ENCODE measurements at regions not wholly inside any gene's neighbourhood (a gene's known extent, or its start where the extent isn't known, plus 50 kb on each side); places are given as distances from the start of the nearest gene placed in this dataset.

GRCh38 chr2:239905884-239906654 is 119.1 kb downstream of the NDUFA10 start:
- Histone ChIP-seq H3K36me3 (ENCODE audit: control insufficient read depth, insufficient read depth, low read length) (no peaks in the 10 kb centered on the region), H3K27me3 (ENCODE audit: control insufficient read depth, insufficient read depth, low read length) (no peaks in the 10 kb centered on the region), H3K9me3 (ENCODE audit: control insufficient read depth, insufficient read depth, low read length) (no peaks in the 10 kb centered on the region), H3K4me3 (ENCODE audit: low read depth, low read length) (no peak overlapping the region), H3K4me1 (ENCODE audit: control insufficient read depth, insufficient read depth, low read length) (peaks cover 2% of the 10 kb centered on the region), H3K27ac (ENCODE audit: low read depth, low read length) (no peak overlapping the region)
- DNase-seq (ENCODE audit: low read depth in 4 of 6, low spot score in 6 of 6), result no peak
- 93% methylated on average over 16 of the region's 18 CpGs for WGBS (ENCODE audit: insufficient coverage)

GRCh38 chr2:239905306-239905705 is 119.8 kb downstream of the NDUFA10 start:
- Histone ChIP-seq H3K27ac (ENCODE audit: low read depth, low read length) (no peak overlapping the region), H3K4me3 (ENCODE audit: low read depth, low read length) (no peak overlapping the region), H3K9me3 (ENCODE audit: control insufficient read depth, insufficient read depth, low read length) (no peaks in the 10 kb centered on the region), H3K4me1 (ENCODE audit: control insufficient read depth, insufficient read depth, low read length) (no peaks in the 10 kb centered on the region), H3K27me3 (ENCODE audit: control insufficient read depth, insufficient read depth, low read length) (no peaks in the 10 kb centered on the region), H3K36me3 (ENCODE audit: control insufficient read depth, insufficient read depth, low read length) (no peaks in the 10 kb centered on the region)
- no peak for DNase-seq (ENCODE audit: low read depth in 4 of 6, low spot score in 6 of 6)
- WGBS (ENCODE audit: insufficient coverage), result 96% methylated on average over 19 of the region's 20 CpGs

- H3K27me3 ChIP-seq (ENCODE audit: control insufficient read depth, insufficient read depth, low read length), result no peaks in the 10 kb centered on the region
- H3K4me1 ChIP-seq (ENCODE audit: control insufficient read depth, insufficient read depth, low read length), result no peaks in the 10 kb centered on the region
- H3K27ac ChIP-seq (ENCODE audit: low read depth, low read length), result no peak overlapping the region
- 94% methylated on average over 6 of the region's 6 CpGs for WGBS (ENCODE audit: insufficient coverage)
- no peaks in the 10 kb centered on the region for H3K36me3 ChIP-seq (ENCODE audit: control insufficient read depth, insufficient read depth, low read length)
- H3K9me3 ChIP-seq (ENCODE audit: control insufficient read depth, insufficient read depth, low read length), result no peaks in the 10 kb centered on the region
- no peak for DNase-seq (ENCODE audit: low read depth in 4 of 6, low spot score in 6 of 6)
- H3K4me3 ChIP-seq (ENCODE audit: low read depth, low read length), result no peak overlapping the region
Observed at GRCh38 chr2:239904496-239904895, 120.6 kb downstream of the NDUFA10 start.

- Histone ChIP-seq H3K27ac (ENCODE audit: low read depth, low read length) (no peak overlapping the region), H3K9me3 (ENCODE audit: control insufficient read depth, insufficient read depth, low read length) (no peaks in the 10 kb centered on the region), H3K36me3 (ENCODE audit: control insufficient read depth, insufficient read depth, low read length) (no peaks in the 10 kb centered on the region), H3K27me3 (ENCODE audit: control insufficient read depth, insufficient read depth, low read length) (no peaks in the 10 kb centered on the region), H3K4me3 (ENCODE audit: low read depth, low read length) (no peak overlapping the region), H3K4me1 (ENCODE audit: control insufficient read depth, insufficient read depth, low read length) (no peaks in the 10 kb centered on the region)
- no peak for DNase-seq (ENCODE audit: low read depth in 4 of 6, low spot score in 6 of 6)
- 92% methylated on average over 5 of the region's 6 CpGs for WGBS (ENCODE audit: insufficient coverage)
Observed at GRCh38 chr2:239903803-239904202, 121.3 kb downstream of the NDUFA10 start.

- H3K27me3 ChIP-seq (ENCODE audit: control insufficient read depth, insufficient read depth, low read length), result no peaks in the 10 kb centered on the region
- H3K9me3 ChIP-seq (ENCODE audit: control insufficient read depth, insufficient read depth, low read length), result no peaks in the 10 kb centered on the region
- no peak overlapping the region for H3K27ac ChIP-seq (ENCODE audit: low read depth, low read length)
- DNase-seq (ENCODE audit: low read depth in 4 of 6, low spot score in 6 of 6), result no peak
- 83% methylated on average over 6 of the region's 8 CpGs for WGBS (ENCODE audit: insufficient coverage)
- H3K36me3 ChIP-seq (ENCODE audit: control insufficient read depth, insufficient read depth, low read length), result no peaks in the 10 kb centered on the region
- no peaks in the 10 kb centered on the region for H3K4me1 ChIP-seq (ENCODE audit: control insufficient read depth, insufficient read depth, low read length)
- no peak overlapping the region for H3K4me3 ChIP-seq (ENCODE audit: low read depth, low read length)
Observed at GRCh38 chr2:239903210-239903609, 121.9 kb downstream of the NDUFA10 start.

- no peak overlapping the region for H3K27ac ChIP-seq (ENCODE audit: low read depth, low read length)
- no peaks in the 10 kb centered on the region for H3K9me3 ChIP-seq (ENCODE audit: control insufficient read depth, insufficient read depth, low read length)
- DNase-seq (ENCODE audit: low read depth in 4 of 6, low spot score in 6 of 6), result no peak
- no peak overlapping the region for H3K4me3 ChIP-seq (ENCODE audit: low read depth, low read length)
- H3K27me3 ChIP-seq (ENCODE audit: control insufficient read depth, insufficient read depth, low read length), result no peaks in the 10 kb centered on the region
- no peaks in the 10 kb centered on the region for H3K36me3 ChIP-seq (ENCODE audit: control insufficient read depth, insufficient read depth, low read length)
- H3K4me1 ChIP-seq (ENCODE audit: control insufficient read depth, insufficient read depth, low read length), result no peaks in the 10 kb centered on the region
- 41% methylated on average over 9 of the region's 11 CpGs for WGBS (ENCODE audit: insufficient coverage)
Observed at GRCh38 chr2:239902749-239903201, 122.4 kb downstream of the NDUFA10 start.

GRCh38 chr2:239898292-239898925 is 126.7 kb downstream of the NDUFA10 start:
- 90% methylated on average over 11 of the region's 13 CpGs for WGBS (ENCODE audit: insufficient coverage)
- H3K4me3 ChIP-seq (ENCODE audit: low read depth, low read length), result no peak overlapping the region
- no peaks in the 10 kb centered on the region for H3K36me3 ChIP-seq (ENCODE audit: control insufficient read depth, insufficient read depth, low read length)
- DNase-seq (ENCODE audit: low read depth in 4 of 6, low spot score in 6 of 6), result no peak
- H3K27me3 ChIP-seq (ENCODE audit: control insufficient read depth, insufficient read depth, low read length), result no peaks in the 10 kb centered on the region
- no peaks in the 10 kb centered on the region for H3K4me1 ChIP-seq (ENCODE audit: control insufficient read depth, insufficient read depth, low read length)
- H3K9me3 ChIP-seq (ENCODE audit: control insufficient read depth, insufficient read depth, low read length), result no peaks in the 10 kb centered on the region
- no peak overlapping the region for H3K27ac ChIP-seq (ENCODE audit: low read depth, low read length)

GRCh38 chr2:239897596-239898235 is 127.4 kb downstream of the NDUFA10 start:
- no peak overlapping the region for H3K27ac ChIP-seq (ENCODE audit: low read depth, low read length)

GRCh38 chr2:239896075-239896474 is 129.1 kb downstream of the NDUFA10 start:
- H3K36me3 ChIP-seq (ENCODE audit: control insufficient read depth, insufficient read depth, low read length), result no peaks in the 10 kb centered on the region
- WGBS (ENCODE audit: insufficient coverage), result 43% methylated on average over 8 of the region's 8 CpGs
- H3K27ac ChIP-seq (ENCODE audit: low read depth, low read length), result no peak overlapping the region
- DNase-seq (ENCODE audit: low read depth in 4 of 6, low spot score in 6 of 6), result no peak
- H3K4me3 ChIP-seq (ENCODE audit: low read depth, low read length), result no peak overlapping the region
- H3K4me1 ChIP-seq (ENCODE audit: control insufficient read depth, insufficient read depth, low read length), result no peaks in the 10 kb centered on the region
- H3K9me3 ChIP-seq (ENCODE audit: control insufficient read depth, insufficient read depth, low read length), result no peaks in the 10 kb centered on the region
- no peaks in the 10 kb centered on the region for H3K27me3 ChIP-seq (ENCODE audit: control insufficient read depth, insufficient read depth, low read length)

More at GRCh38 chr2:239897596-239898235, 127.4 kb downstream of the NDUFA10 start:
- no peaks in the 10 kb centered on the region for H3K27me3 ChIP-seq (ENCODE audit: control insufficient read depth, insufficient read depth, low read length)
- no peak overlapping the region for H3K4me3 ChIP-seq (ENCODE audit: low read depth, low read length)
- H3K9me3 ChIP-seq (ENCODE audit: control insufficient read depth, insufficient read depth, low read length), result no peaks in the 10 kb centered on the region
- no peaks in the 10 kb centered on the region for H3K4me1 ChIP-seq (ENCODE audit: control insufficient read depth, insufficient read depth, low read length)
- 97% methylated on average over 6 of the region's 9 CpGs for WGBS (ENCODE audit: insufficient coverage)
- no peaks in the 10 kb centered on the region for H3K36me3 ChIP-seq (ENCODE audit: control insufficient read depth, insufficient read depth, low read length)
- no peak for DNase-seq (ENCODE audit: low read depth in 4 of 6, low spot score in 6 of 6)

Measured in spinal cord (tissue), 9 donors.